Panc1 (cell line): ENCODE measurements at regions not wholly inside any gene's neighbourhood (a gene's known extent, or its start where the extent isn't known, plus 50 kb on each side); places are given as distances from the start of the nearest gene placed in this dataset.

Source experiments
- ATAC-seq: fragments of 200-7000 bp; cut with Tn5 transposase; 2 replicates; pipeline ENCODE4 v1.9.1; 2020; ENCODE audit warnings: mild to moderate bottlenecking, moderate library complexity
- BruUV-seq: library from RNA; stranded (reverse); fragments of 400-500 nt; replicated peaks from 2 replicates; lab custom pipeline; 2021; lab: Mats Ljungman, UMichigan
- CTCF ChIA-PET: fragments of 300-600 bp; sonication (Branson Sonifier 250); formaldehyde crosslinking; loops from one replicate; lab custom pipeline; 2022; ENCODE audit warnings: antibody characterized with exemption; lab: Charles Lee
- POLR2A ChIA-PET: fragments of 300-600 bp; sonication (Branson Sonifier 250); formaldehyde crosslinking; loops from one replicate; lab custom pipeline; 2022; ENCODE audit warnings: antibody characterized with exemption; lab: Charles Lee
- DNase-seq: peaks from one replicate; pipeline ENCODE4 v3.0.0-alpha.2; 2010; ENCODE audit warnings: low read depth, low spot score
- H3K27ac ChIP-seq: 2 replicates; pipeline ENCODE4 v1.5.1; 2011; ENCODE audit warnings: mild to moderate bottlenecking, low read length, inconsistent platforms
- H3K27me3 ChIP-seq: fragments of 200-500 bp; sonication (Bioruptor generic); 2 replicates; pipeline ENCODE4 v1.6.0; 2014; ENCODE audit warnings: low read length, inconsistent platforms; ENCODE audit not compliant: control insufficient read depth, insufficient read depth
- H3K36me3 ChIP-seq: fragments of 200-500 bp; sonication (Bioruptor generic); 2 replicates; pipeline ENCODE4 v1.5.1; 2014; ENCODE audit warnings: inconsistent platforms, mild to moderate bottlenecking, low read length, moderate library complexity; ENCODE audit not compliant: control insufficient read depth, insufficient read depth
- H3K4me1 ChIP-seq: 2 replicates; pipeline ENCODE4 v1.5.1; 2011; ENCODE audit warnings: inconsistent platforms, mild to moderate bottlenecking, low read length, moderate library complexity; ENCODE audit not compliant: control insufficient read depth, insufficient read depth
- H3K4me3 ChIP-seq, 2 experiments: 2 replicates each; pipeline ENCODE4 v1.5.1; 2011 to 2012; ENCODE audit warnings: low read depth in 2 of 2, low read length in 2 of 2, mild to moderate bottlenecking in 2 of 2, inconsistent platforms in 1 of 2, moderate library complexity in 1 of 2
- H3K9me3 ChIP-seq: fragments of 200-500 bp; sonication (Bioruptor generic); 2 replicates; pipeline ENCODE4 v1.5.1; 2014; ENCODE audit warnings: low read depth, mild to moderate bottlenecking, inconsistent platforms, low read length, moderate library complexity; ENCODE audit not compliant: control insufficient read depth, insufficient read depth
- CTCF ChIP-seq: fragments of 450-650 bp; IDR thresholded peaks from 2 replicates; pipeline ENCODE4 v1.5.1; 2017; ENCODE audit warnings: mild to moderate bottlenecking
- POLR2AphosphoS5 ChIP-seq: IDR thresholded peaks from 2 replicates; pipeline ENCODE4 v1.6.1; 2012; ENCODE audit warnings: mild to moderate bottlenecking, low read depth, low read length, moderate library complexity
- SIN3A ChIP-seq: IDR thresholded peaks from 2 replicates; pipeline ENCODE4 v1.6.1; 2012; ENCODE audit warnings: low read depth, mild to moderate bottlenecking, low read length, moderate library complexity, borderline replicate concordance; ENCODE audit not compliant: insufficient read depth
- TCF7L2 ChIP-seq: IDR thresholded peaks from 2 replicates; pipeline ENCODE4 v1.6.1; 2011; ENCODE audit warnings: mild to moderate bottlenecking, low read depth, low read length, inconsistent platforms
- in situ Hi-C: cut with HindIII; loops from 2 replicates; pipeline ENCODE4 v1.10.0; 2016; ENCODE audit warnings: low sequenced_read_pairs, low pct_unique_long_range_greater_than_20kb
- intact Hi-C: fragments of 100-400 bp; cut with micrococcal nuclease; formaldehyde crosslinking; loops from one replicate; pipeline ENCODE4 v1.10.0; 2022; ENCODE audit not compliant: unreplicated experiment
- TF ChIP-seq, protein P1 (sequence below), 2 experiments: IDR thresholded peaks; 2 replicates each; pipeline ENCODE4 v1.6.1; 2011 to 2012; ENCODE audit warnings: low read depth in 2 of 2, control low read depth in 1 of 2, low read length in 1 of 2, mild to moderate bottlenecking in 1 of 2, moderate library complexity in 1 of 2; ENCODE audit not compliant: insufficient read depth in 1 of 2

DNA sequence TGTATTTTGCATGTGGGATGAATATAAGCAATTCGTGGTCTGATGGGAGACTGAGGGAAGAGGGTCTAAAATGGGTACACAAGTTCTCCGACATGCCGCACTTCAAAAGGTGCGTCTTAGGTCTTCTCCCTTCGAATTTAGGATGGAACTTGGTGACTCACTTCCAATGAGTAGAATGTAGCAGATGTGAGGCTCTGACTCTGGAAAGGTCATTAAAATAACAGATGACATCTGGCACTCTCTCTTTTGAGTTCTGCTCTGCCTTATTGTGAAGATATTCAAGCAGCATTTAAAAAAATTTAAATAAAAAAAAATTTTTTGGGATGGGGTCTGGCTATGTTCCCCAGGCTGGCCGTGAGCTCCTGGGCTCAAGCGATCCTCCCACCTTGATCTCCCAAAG lies 92.7 kb downstream of the TMEM100 start:
- no peaks in the 10 kb centered on the region for H3K36me3 ChIP-seq
- no peaks in the 10 kb centered on the region for H3K4me1 ChIP-seq
- H3K9me3 ChIP-seq = no peaks in the 10 kb centered on the region
- intact Hi-C loops = no loop called here
- TF ChIP-seq, protein P1, sequence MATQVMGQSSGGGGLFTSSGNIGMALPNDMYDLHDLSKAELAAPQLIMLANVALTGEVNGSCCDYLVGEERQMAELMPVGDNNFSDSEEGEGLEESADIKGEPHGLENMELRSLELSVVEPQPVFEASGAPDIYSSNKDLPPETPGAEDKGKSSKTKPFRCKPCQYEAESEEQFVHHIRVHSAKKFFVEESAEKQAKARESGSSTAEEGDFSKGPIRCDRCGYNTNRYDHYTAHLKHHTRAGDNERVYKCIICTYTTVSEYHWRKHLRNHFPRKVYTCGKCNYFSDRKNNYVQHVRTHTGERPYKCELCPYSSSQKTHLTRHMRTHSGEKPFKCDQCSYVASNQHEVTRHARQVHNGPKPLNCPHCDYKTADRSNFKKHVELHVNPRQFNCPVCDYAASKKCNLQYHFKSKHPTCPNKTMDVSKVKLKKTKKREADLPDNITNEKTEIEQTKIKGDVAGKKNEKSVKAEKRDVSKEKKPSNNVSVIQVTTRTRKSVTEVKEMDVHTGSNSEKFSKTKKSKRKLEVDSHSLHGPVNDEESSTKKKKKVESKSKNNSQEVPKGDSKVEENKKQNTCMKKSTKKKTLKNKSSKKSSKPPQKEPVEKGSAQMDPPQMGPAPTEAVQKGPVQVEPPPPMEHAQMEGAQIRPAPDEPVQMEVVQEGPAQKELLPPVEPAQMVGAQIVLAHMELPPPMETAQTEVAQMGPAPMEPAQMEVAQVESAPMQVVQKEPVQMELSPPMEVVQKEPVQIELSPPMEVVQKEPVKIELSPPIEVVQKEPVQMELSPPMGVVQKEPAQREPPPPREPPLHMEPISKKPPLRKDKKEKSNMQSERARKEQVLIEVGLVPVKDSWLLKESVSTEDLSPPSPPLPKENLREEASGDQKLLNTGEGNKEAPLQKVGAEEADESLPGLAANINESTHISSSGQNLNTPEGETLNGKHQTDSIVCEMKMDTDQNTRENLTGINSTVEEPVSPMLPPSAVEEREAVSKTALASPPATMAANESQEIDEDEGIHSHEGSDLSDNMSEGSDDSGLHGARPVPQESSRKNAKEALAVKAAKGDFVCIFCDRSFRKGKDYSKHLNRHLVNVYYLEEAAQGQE (IDR thresholded peaks at IDR 0.05; ENCODE audit: insufficient read depth in 1 of 2, low read depth in 2 of 2, low read length in 1 of 2) = no peak
- TF ChIP-seq TCF7L2 (no peak), POLR2AphosphoS5 (no peak), CTCF (no peak), SIN3A (no peak)
- BruUV-seq = no TSS peak
- ChIA-PET CTCF (no interaction called here), POLR2A (no interaction called here)
- no peak for ATAC-seq
- DNase-seq = no peak
- in situ Hi-C loops = no loop called here
- peaks cover 2% of the 10 kb centered on the region; the same call in 1 of the 2 replicates for H3K27me3 ChIP-seq
- H3K27ac ChIP-seq = no peak overlapping the region
- no peak overlapping the region for H3K4me3 ChIP-seq

GRCh38 chr17:55625521-55625920 lies 97.1 kb downstream of the TMEM100 start:
- POLR2A ChIA-PET = no interaction called here
- no peaks in the 10 kb centered on the region for H3K4me1 ChIP-seq
- no peak overlapping the region for H3K4me3 ChIP-seq
- BruUV-seq = no TSS peak
- CTCF ChIA-PET = no interaction called here
- H3K27me3 ChIP-seq = no peaks in the 10 kb centered on the region
- no peak overlapping the region for H3K27ac ChIP-seq
- DNase-seq = no peak
- H3K9me3 ChIP-seq = no peaks in the 10 kb centered on the region
- TF ChIP-seq CTCF (no peak), TCF7L2 (no peak)
- H3K36me3 ChIP-seq = no peaks in the 10 kb centered on the region
- intact Hi-C loops = no loop called here
- no peak for ATAC-seq
- in situ Hi-C loops = no loop called here
